ENCODE measurements at regions not wholly inside any gene's neighbourhood (a gene's known extent, or its start where the extent isn't known, plus 50 kb on each side); places are given as distances from the start of the nearest gene placed in this dataset.

DNA sequence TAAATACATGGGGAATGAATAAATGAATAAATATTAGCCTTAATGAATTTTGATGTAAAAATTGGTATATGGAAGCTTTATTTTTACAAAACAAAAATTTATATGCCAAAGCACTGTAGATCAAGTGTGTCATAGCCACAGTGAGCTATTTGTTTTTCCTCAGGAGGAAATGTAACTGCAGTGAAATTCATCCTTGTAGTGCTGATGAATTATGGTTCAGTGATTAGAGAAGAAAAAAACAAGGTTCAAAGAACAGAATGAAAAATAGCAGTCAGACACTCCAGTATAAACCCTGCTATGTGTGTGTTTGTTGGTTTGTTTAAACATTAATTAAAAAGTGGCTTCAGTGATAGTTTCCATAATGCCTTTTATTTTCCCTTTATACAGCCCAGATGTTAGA lies 228.0 kb upstream of the GPR149 start:
- TF ChIP-seq CEBPB (IDR thresholded peaks at IDR 0.05) (no peak), TEAD4 (IDR thresholded peaks at IDR 0.05) (no peak), EGR1 (IDR thresholded peaks at IDR 0.05) (no peak), TCF12 (IDR thresholded peaks at IDR 0.05; ENCODE audit: low read depth) (no peak), YY1 (IDR thresholded peaks at IDR 0.05; ENCODE audit: low read depth) (no peak), EP300 (IDR thresholded peaks at IDR 0.05; ENCODE audit: borderline replicate concordance) (no peak), FOXM1 (IDR thresholded peaks at IDR 0.05; ENCODE audit: borderline replicate concordance, low read depth) (no peak), TAF1 (IDR thresholded peaks at IDR 0.05; ENCODE audit: low read depth) (no peak), CREB1 (IDR thresholded peaks at IDR 0.05; ENCODE audit: low read depth) (no peak), NFIC (IDR thresholded peaks at IDR 0.05) (no peak)
- TF ChIP-seq, protein P1, sequence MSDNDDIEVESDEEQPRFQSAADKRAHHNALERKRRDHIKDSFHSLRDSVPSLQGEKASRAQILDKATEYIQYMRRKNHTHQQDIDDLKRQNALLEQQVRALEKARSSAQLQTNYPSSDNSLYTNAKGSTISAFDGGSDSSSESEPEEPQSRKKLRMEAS (IDR thresholded peaks at IDR 0.05) = no peak
- TF ChIP-seq, protein P2, sequence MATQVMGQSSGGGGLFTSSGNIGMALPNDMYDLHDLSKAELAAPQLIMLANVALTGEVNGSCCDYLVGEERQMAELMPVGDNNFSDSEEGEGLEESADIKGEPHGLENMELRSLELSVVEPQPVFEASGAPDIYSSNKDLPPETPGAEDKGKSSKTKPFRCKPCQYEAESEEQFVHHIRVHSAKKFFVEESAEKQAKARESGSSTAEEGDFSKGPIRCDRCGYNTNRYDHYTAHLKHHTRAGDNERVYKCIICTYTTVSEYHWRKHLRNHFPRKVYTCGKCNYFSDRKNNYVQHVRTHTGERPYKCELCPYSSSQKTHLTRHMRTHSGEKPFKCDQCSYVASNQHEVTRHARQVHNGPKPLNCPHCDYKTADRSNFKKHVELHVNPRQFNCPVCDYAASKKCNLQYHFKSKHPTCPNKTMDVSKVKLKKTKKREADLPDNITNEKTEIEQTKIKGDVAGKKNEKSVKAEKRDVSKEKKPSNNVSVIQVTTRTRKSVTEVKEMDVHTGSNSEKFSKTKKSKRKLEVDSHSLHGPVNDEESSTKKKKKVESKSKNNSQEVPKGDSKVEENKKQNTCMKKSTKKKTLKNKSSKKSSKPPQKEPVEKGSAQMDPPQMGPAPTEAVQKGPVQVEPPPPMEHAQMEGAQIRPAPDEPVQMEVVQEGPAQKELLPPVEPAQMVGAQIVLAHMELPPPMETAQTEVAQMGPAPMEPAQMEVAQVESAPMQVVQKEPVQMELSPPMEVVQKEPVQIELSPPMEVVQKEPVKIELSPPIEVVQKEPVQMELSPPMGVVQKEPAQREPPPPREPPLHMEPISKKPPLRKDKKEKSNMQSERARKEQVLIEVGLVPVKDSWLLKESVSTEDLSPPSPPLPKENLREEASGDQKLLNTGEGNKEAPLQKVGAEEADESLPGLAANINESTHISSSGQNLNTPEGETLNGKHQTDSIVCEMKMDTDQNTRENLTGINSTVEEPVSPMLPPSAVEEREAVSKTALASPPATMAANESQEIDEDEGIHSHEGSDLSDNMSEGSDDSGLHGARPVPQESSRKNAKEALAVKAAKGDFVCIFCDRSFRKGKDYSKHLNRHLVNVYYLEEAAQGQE (IDR thresholded peaks at IDR 0.05; ENCODE audit: low read depth) = no peak
- TF ChIP-seq, protein P3, sequence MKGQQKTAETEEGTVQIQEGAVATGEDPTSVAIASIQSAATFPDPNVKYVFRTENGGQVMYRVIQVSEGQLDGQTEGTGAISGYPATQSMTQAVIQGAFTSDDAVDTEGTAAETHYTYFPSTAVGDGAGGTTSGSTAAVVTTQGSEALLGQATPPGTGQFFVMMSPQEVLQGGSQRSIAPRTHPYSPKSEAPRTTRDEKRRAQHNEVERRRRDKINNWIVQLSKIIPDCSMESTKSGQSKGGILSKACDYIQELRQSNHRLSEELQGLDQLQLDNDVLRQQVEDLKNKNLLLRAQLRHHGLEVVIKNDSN (IDR thresholded peaks at IDR 0.05) = no peak

DNA sequence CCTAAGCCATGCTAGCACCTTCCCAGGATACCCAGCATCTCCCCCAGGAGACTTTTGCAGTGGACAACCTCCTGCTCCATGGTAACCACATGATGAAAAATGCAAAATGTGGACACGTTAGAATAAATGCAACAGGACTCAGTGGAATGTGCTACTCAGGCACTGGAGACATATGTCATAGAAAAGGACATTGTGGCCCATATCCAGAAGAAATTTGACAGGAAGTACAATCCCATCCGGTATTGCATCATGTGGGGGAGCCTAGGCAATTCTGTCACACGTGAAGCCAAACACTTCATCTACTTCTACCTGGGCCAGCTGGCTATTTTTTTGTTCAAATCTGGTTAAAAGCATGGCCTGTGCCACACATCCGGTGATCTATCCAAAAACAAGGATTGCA lies 227.2 kb upstream of the GPR149 start:
- TF ChIP-seq CEBPB (IDR thresholded peaks at IDR 0.05) (no peak), EP300 (IDR thresholded peaks at IDR 0.05; ENCODE audit: borderline replicate concordance) (no peak), FOXM1 (IDR thresholded peaks at IDR 0.05; ENCODE audit: borderline replicate concordance, low read depth) (no peak)

DNA sequence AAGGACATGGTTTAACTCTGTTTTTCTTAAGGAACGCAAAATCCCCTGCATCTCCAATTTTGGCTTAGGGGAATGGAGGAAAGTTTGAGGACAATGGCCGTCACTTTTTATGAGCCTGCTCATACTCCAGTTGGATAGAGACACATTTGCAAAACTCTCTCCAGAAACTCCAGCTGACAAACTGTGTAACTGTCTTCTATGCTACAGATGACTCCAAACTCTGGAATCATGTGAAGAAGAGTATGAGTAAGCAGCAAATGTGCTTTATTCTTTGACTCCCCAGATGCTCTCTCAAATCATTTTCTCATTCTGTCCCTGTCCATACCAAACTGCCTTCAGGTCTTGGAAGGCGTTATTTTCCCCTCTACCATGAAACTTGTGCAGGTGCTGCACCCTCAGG lies 226.5 kb upstream of the GPR149 start:
- TF ChIP-seq, protein P3 (IDR thresholded peaks at IDR 0.05) = no peak
- TF ChIP-seq YY1 (IDR thresholded peaks at IDR 0.05; ENCODE audit: low read depth) (no peak), TEAD4 (IDR thresholded peaks at IDR 0.05) (no peak), ZBTB7A (IDR thresholded peaks at IDR 0.05; ENCODE audit: low read depth) (no peak), EGR1 (IDR thresholded peaks at IDR 0.05) (no peak), RAD21 (IDR thresholded peaks at IDR 0.05; ENCODE audit: low read depth) (no peak)
- TF ChIP-seq, protein P1 (IDR thresholded peaks at IDR 0.05) = no peak

DNA sequence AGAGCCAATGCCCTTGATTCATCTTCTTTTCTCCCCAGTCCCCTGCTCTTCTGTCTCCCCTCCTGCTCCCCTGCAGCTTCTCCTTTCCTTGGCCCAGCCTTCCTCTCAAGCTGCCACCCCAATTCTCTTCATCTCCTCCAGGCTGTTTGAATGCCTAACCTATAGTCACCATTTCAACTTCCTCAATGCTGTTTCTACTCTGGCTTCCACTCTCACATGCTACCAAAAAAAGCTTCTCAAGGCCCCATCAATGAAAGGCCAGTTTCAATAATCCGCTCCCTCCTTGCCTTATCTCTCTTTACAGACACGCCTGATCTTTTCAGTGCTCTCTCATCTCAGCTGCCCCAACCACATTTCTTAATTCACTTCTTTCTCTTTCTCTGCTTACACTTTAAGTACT lies 212.2 kb upstream of the GPR149 start:
- TF ChIP-seq CEBPB (IDR thresholded peaks at IDR 0.05) (no peak), TAF1 (IDR thresholded peaks at IDR 0.05; ENCODE audit: low read depth) (no peak), EP300 (IDR thresholded peaks at IDR 0.05; ENCODE audit: borderline replicate concordance) (no peak), YY1 (IDR thresholded peaks at IDR 0.05; ENCODE audit: low read depth) (no peak), TEAD4 (IDR thresholded peaks at IDR 0.05) (no peak), CREB1 (IDR thresholded peaks at IDR 0.05; ENCODE audit: low read depth) (no peak), RAD21 (IDR thresholded peaks at IDR 0.05; ENCODE audit: low read depth) (no peak), NFIC (IDR thresholded peaks at IDR 0.05) (no peak), EGR1 (IDR thresholded peaks at IDR 0.05) (no peak), FOXM1 (IDR thresholded peaks at IDR 0.05; ENCODE audit: borderline replicate concordance, low read depth) (no peak), ZBTB7A (IDR thresholded peaks at IDR 0.05; ENCODE audit: low read depth) (no peak)
- TF ChIP-seq, protein P3 (IDR thresholded peaks at IDR 0.05) = no peak
- TF ChIP-seq, protein P2 (IDR thresholded peaks at IDR 0.05; ENCODE audit: low read depth) = no peak

DNA sequence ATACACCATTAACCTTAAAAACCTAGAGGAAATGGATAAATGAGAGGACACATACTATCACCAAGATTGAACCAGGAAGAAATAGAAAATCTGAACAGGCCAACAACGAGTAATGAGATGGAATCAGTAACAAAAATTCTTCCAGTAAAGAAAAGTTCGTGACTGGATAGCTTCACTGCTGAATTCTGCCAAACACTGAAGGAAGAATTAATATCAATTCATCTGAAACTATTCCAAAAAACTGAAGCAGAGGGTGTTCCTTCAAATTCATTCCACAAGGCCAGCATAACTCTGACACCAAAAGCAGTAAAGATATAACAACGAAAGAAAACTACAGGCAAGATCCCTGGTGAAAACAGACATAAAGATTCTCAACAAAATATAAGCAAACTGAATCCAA lies 195.8 kb upstream of the GPR149 start:
- no peak for TF ChIP-seq YY1 (IDR thresholded peaks at IDR 0.05; ENCODE audit: low read depth)
- TF ChIP-seq RAD21 (IDR thresholded peaks at IDR 0.05; ENCODE audit: low read depth) = no peak
- TF ChIP-seq FOXM1 (IDR thresholded peaks at IDR 0.05; ENCODE audit: borderline replicate concordance, low read depth) = no peak
- TF ChIP-seq EGR1 (IDR thresholded peaks at IDR 0.05) = no peak
- TF ChIP-seq, protein P2 (IDR thresholded peaks at IDR 0.05; ENCODE audit: low read depth) = no peak
- TF ChIP-seq, protein P1 (IDR thresholded peaks at IDR 0.05) = no peak
